ENCODE measurements at regions not wholly inside any gene's neighbourhood (a gene's known extent, or its start where the extent isn't known, plus 50 kb on each side); places are given as distances from the start of the nearest gene placed in this dataset.
"Not testable (repeated sequence)": the region's sequence is repeated elsewhere in the genome, so short reads cannot be mapped to it uniquely, and the experiment has no call there.

DNA sequence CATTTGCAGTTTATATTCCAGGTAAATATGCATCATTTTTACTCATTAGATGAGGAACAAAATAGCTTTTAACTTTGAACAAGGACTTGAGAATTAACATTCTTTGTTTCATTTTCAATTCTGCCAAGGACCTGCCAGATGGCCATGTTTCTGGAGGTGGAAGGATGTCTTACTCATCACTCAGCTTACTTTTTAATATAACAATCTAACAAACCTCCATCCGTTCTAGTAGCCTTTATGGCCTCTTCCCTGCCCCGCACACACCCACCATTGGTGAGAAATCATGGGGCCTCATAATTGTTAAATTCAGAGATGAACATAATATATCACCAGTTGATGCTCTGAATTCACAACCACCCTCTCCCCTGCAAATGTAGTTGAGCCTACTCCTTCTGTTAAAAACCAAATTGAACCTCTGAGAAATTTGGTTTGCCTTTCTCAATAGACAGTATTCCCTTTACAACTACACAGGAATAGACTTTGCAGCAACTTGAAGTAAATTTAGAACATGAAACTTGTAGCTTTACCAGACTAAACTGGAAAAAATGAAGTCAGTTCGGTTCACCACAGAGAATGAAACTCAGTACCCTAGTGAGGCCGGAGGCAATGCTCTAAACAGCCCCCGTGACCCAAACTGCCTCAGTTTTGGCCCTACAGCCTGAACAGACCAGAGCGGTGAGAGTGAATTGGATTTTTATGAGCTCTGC lies 50.1 kb upstream of the ACSL4 start:
- DNase-seq = no peak

DNA sequence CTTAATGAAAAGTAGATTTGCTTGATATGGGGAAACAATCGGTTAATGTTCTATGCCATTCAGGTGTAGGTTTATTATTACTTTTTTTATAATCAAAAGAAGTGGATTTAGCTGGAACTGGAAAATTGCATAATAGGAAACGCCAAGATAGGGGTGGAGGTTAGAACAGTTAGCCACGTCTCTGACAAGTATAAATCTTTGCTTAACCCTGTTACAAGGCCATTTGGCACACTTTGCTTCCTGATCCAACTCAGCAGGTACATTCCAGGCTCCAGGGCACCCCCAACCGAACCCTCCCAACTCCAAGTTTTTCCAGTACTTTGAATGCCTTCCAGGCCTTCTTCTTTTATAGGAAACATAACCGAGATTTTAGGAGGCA lies 50.6 kb upstream of the ACSL4 start:
- no peak for DNase-seq

DNA sequence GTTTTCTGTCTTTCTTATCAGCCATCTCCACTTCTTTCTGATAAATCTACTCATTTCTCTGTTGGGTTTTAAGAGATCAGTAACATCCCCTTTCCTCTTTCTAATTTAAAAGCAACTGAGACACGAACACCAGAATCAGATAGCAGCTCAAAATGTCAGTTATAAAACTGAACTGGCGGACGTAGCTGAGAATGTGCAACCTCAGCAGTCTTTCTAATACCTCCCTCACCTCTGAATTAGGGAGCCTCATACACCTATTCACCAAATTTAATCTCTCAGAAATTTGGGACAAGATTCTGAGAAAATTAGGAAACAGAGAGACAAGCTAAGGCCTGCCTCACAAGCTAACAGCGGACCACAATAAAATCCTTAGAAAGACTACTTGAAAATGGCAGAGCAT lies 52.0 kb upstream of the ACSL4 start:
- DNase-seq = no peak

DNA sequence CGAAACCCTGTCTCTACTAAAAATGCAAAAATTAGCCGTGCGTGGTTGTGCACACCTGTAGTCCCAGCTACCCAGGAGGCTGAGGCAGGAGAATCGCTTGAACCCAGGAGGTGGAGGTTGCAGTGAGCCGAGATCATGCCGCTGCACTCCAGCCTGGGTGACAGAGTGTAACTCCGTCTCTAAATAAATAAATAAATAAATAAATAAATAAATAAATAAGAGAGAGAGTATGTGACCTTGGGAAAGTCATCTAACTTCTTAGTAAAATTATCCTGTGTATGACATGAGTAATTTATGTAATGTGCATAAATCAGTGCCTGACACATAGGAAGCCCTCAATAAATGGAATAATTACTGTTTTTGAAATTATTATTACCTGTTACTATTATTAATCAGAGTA lies 57.5 kb upstream of the ACSL4 start:
- DNase-seq = not testable (repeated sequence)

DNA sequence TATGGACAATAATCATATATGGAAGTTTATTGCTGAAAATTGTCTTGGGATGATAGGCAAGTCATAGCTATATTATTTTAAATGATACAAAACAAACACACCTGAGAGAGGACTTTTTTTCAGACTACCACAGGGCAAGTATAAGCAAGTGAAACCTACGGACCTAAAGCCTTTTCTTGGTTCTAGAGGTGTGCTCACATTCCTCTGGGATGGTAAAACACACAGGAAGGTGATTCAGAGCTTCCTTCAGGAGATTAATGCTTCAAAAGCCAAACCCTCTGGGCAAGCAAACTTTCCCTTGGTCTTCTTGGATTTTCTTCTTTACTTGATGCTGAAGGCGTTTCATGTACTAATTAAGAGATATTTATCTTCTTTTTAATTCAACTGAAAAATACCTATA lies 60.1 kb upstream of the ACSL4 start:
- DNase-seq = no peak

DNA sequence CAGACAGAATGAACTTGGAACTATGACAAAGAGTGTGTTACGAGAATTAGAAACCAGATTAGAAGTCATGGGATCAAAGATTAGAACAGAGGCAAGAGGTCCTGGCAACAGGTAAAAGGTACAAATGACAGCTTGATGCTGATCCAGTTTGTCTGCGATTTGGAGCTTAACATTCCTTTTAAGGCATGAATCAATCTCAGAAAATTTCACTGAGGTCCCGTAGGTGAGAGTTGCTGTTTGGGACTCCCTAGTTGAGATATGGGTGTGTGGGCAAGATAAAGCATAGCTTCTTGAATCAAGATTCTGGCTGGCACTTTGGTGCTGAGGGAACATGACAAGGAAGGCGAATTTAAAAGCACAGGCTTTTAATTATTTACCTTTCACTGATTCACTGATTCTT lies 62.6 kb upstream of the ACSL4 start:
- DNase-seq = no peak

DNA sequence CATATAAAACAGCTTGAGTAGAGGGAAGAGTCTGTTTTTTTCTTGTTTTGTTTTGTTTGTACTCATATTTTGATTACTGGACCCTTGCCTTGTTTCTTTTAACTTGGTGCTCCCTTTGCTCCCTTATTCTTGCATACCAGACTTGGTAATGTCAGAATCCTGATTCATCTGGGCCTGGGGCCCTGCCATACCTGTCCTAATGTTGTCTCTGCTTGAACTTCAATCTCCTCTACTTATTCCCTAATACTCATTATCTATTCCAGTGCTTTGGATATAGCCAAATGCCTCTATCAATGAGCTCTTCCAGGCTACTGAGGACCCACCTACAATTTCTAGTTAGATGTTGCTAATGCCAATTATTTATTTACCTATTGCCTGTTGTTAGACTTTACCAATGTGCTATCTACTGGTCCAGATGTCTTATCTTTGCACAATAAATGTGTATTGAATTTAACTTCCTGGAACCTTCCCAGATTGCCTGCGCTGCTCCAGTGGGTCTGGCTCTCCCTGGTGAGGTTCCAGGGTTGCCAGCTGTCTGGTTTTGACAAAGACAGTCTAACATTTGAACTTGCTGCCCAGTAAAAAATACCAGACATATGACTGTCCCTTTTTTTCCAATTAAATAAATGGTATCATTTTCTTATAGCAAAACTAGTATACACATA lies 64.4 kb upstream of the ACSL4 start:
- DNase-seq = peak; percentile 1

DNA sequence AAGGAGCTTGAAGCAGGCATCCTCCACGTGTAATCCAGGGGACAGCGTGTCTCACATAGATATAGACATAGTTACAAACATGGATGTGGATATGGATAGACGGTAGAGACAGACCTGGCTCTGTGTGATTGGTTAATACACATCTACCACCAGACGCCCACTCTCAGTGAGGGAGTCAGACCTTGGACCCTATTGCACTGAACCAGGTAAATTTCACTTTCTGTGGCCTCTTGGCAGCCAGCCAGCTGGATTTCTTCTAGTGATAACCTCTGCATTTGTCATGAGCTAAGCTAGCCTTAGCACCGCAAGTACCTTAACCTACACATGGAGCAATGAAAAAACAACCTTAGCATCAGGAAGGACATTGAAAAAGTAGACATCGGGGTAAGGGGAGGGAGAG lies 79.2 kb upstream of the ACSL4 start:
- no peak for DNase-seq

DNA sequence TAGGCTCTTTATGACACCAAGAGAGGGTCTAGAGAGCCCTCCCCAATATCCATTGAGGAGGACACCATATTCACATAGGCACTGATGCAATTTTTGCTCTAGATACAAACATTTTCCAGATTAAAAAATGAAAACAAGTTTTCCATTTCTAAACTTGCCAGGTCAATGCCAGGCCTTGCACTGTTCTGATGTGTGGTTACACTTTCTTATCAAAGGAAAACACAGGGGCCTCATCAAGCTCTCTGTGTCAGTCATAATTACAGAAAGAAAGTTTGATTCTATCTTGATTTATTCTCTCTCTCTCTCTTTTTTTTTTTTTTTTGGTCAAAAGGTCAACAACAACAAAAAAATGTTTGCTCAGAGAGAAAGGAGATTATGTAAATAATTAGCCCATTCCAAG lies 80.2 kb upstream of the ACSL4 start:
- no peak for DNase-seq

DNA sequence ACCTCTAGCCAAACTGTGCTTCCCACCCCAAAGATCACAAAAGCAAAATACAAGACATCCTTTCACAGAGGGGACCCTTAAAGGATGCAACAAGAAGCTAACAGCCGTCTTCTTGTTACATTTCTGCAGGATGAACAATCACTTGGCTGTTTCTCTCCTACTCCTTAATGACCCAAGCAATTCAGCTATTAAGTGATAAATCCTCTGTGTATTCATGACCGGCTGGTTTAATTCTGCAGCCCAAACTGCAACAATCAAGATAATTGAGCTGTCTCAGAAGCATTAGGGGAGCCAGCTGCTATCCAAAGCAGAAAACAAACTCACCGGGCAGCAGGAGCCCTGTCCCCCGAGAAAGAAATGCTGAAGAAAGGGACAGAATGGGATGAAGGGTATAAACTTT lies 85.9 kb upstream of the ACSL4 start:
- DNase-seq = no peak

DNA sequence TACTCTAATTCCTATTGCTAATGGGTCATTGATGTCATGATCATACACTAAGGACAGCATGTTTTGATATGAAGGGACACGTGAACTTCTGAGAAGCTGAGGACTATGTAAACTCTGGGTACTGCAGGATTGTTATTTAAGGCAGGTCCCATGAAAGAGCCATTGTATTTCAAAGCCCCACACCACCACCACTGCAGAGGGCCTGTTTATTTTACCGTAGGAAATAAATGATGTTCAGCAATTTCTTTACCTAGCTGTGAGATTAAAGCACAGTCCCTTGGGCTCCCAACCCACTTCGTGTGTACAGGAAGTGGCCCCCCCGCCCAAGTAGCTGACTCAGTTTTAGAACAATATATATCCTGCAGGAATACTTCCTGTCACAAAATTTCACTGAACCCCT lies 89.8 kb upstream of the ACSL4 start:
- no peak for DNase-seq

DNA sequence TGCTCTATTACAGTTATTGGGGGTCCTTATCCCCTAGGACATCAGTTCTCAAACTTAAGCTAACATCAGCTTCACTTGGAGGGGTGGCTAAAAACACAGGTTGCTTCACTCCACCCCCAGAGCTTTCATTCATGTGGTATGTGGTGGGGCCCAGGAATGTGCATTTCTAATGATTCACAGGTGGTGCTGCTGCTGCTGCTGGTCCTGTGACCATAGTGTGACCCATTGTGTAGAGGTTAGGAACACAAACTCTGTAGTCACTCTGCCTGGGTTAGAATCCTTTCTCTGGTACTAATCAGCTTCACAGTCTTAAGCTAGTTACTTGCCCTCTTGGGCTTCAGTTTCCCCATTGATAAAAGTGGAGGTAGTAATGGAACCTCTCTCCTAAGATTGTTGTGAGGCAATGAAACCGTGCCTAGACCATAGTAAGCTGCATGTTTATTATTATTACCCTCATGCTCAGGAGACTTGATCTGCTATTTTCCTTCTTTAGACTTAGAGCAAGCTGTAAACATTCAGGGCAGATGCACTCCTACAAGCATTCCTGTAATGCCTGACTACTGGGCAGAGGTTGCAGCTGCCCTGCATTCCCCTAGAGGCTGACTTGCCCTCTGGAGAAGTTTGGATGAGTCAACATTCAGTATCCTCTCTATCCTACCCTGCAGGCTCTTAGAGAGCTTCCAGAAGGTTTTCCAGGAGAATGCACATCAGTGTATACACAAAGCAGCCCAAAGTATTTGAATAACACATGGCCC lies 94.1 kb upstream of the ACSL4 start:
- DNase-seq = peak; percentile 71

DNA sequence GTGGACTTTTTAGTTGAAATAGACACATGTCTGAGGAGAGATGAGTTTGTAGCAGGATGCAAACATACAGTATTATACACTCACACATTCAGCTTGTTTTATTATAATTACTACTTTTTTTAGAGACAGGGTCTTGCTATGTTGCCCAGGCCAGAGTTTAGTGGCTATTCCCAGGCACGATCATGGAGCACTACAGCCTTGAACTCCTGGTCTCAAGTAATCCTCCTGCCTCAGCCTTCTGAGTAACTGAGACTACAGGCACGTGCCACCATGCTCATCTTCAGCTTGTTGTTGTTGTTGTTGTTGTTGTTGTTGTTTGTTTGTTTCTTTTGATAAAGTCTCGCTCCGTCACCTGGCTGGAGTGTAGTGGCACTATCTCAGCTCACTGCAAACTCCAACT lies 94.7 kb upstream of the ACSL4 start:
- no peak for DNase-seq

DNA sequence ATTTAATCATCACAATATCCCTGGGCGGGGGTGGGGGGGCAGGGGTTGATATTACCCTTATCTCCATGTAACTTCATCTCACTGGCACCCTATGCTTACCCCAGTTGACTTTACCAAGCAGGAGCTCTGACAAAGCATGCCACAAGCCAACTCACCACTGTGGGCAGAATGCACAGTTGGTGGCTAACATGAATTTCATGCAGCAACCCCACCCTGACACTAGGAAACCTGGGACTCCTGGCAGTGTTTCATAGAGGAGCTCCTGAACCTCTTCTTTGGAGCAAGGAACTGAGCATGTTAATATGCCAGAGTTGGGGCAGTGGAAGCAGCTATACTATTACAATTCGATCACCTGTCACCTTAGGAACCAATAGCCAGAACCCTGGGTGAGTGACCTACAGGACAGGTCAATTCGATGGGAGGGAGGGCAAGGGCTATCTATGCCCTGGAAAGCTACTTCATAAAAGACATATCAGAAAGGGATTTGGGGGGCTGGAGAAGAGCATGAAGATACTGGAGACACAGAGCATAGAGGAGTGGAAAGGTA lies 97.2 kb upstream of the ACSL4 start:
- no peak for DNase-seq

DNA sequence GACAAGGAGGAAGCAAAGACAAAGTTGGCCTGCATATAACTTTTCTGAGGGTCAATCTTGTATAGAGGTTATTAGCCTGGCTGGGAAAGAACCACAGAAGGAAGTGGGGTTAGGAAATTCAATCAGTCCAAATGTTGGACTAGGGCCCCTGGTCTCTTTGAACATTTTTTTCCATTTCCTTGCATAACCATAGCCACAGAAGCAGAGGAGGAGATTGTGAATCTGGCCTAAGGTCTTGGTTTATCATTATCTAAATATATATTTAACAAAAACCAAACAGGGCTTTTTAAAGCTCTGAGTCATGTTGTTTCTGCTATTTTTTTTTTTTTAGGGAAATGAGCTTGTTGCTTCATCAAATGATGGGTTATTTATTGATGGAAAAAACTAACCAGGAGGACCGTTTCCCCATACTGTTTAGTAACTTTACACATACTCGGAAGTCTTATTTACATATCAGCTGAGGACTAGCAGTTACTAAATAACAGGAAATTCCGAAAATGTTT lies 97.7 kb upstream of the ACSL4 start:
- DNase-seq = peak; percentile 11

DNA sequence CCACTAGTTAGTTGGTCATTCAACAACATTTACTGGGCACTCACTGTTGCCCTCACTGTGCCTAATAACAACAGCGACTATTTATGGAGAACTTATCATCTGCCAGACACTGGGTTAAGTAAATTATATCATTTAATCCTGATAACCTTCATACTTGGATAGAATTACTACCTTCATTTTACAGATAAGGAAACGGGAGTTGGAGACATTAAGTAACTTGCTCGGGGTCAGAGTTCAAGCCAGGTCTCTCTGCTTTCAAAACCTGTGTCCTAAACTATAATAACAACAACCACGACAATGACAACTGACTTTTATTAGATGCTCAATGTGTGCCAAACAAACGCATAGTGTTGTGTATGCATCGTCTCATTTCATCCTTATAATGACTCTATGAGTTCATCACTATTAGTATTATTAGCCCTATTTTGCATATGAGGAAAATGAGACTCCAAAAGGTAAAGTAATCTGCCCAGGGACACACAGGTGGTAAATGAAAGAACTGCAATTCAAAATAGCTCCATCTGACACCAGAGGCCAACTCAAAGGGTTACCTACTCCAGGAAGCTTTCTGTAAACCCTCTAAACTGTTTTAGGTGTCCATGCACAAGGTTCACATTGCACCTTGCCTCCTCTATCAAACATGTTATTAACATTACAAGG lies 98.4 kb upstream of the ACSL4 start:
- no peak for DNase-seq

DNA sequence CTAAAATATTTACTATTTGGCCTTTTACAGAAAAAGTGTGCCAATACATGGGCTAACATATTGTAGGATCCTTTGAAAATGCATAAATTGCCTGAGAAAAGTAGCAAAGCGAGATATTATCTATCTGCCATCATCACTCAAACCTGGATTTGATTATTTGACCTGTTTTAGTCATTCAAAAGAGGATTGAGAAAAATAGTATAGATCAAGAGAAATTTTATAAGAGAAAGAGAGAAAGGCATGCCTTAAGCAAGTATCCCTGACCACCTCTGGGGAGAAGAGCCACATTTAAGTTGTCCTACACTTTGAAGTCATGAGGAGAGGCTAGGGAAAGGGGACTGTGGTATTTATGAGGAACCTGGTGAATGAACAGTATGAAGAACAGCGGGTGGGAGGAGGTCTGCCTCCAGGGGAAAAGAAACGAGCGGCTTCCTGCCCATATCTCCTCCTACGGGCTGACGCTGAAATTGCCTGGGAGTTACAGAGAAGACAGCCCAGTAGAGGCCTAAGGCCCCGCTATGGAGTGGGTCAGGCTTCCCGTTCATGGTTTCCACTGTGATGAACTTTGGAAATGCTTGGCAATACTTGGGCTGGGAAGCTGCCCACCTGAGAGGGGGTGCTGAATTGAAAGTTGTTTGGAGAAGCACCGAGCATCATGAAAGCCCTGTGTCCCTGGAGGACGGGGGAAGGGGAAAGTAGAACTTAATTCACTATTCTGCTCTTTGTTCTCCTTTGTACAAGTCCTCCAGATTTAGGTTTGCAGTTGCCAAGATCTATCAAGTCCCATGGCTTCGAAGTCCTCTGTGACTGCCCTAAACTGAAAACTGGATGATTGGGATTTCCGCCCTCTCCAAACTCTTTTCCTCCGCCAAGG lies 106.9 kb upstream of the ACSL4 start:
- peak; percentile 65 for DNase-seq

DNA sequence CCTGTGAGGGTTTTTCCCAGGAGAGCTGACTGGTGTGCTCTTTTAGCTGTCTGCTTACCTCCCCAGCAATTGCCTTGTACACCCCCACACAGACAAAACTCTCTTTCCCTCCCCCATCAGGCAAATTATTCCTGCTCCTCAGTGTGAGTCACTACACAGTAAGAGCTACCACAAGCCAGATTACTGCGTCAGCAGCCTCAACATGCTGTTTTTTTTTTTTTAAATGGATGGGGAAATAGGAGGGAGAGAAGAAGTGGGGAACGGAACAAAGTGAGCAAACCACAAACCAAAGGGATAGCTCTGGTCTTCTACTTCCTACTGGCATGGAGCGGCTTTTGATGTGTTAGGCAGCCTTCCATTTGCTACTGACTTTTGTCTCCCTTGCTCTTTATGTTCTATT lies 107.5 kb upstream of the ACSL4 start:
- peak; percentile 96 for DNase-seq

DNA sequence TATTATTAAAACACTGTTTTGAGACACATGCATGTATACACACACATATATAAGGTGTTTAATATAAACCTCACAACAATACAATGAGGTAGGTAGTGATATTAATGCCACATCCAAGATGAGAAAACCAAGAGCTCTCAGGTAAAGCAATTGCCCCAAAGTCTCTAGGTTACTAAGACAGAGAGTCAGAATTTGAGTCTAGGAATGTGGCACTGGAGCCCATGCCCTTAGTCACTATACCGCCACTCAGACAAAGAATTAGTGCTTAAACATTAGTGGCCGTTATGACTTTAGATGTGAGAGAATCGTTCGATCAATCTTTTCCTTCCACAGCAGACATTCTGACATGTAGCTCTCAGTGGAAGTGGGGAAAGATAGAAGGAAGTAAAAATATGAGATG lies 108.2 kb upstream of the ACSL4 start:
- no peak for DNase-seq

DNA sequence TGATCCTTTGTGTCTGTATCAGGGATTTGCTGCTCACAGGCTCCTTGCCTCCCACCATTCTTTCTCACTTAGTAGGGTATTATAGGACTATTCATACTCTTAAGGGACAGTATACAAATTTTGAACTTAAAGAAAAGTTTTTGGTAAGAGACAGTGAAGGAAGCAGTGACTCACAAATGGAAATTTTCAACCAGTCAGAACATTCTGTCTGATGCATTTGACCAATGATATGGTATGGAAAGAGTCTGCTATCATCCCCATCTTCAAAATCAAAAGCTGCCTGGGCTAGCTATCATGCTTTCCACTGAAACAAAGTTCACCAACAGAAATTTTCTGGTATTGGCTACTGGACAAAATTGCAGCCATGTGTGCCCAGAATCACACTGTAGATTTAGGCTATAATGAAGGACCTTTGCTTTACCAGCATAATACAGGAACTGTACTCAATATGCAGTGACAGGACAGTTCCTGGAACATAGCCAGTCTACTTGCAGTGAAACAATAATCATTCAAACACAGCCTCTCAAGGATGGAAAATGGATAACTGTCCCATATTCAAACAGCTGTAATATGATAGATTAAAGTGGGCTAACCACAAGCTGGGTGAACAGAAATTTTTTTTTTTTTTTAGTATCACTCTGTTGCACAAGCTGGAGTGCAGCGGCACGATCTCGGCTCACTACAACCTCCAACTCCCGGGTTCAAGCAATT lies 109.0 kb upstream of the ACSL4 start:
- DNase-seq = peak; percentile 64

DNA sequence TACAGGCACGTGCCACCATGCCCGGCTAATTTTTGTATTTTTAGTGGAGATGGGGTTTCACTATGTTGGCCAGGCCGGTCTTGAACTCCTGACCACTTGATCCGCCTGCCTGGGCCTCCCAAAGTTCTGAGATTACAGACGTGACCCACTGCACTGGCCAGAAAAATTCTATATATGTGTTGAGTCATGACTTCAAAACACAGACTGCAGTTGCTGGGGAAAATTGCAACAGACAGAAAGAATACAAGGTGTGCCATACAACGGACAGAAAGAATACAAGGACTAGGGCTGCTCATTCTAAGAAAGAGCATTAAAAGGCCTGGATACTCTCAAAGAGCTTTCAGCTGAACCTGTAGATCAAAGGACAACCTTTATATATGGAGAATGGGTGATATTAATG lies 109.6 kb upstream of the ACSL4 start:
- DNase-seq = peak; percentile 24
